ENCODE measurements at regions not wholly inside any gene's neighbourhood (a gene's known extent, or its start where the extent isn't known, plus 50 kb on each side); places are given as distances from the start of the nearest gene placed in this dataset.
"Not testable (repeated sequence)": the region's sequence is repeated elsewhere in the genome, so short reads cannot be mapped to it uniquely, and the experiment has no call there.

DNA sequence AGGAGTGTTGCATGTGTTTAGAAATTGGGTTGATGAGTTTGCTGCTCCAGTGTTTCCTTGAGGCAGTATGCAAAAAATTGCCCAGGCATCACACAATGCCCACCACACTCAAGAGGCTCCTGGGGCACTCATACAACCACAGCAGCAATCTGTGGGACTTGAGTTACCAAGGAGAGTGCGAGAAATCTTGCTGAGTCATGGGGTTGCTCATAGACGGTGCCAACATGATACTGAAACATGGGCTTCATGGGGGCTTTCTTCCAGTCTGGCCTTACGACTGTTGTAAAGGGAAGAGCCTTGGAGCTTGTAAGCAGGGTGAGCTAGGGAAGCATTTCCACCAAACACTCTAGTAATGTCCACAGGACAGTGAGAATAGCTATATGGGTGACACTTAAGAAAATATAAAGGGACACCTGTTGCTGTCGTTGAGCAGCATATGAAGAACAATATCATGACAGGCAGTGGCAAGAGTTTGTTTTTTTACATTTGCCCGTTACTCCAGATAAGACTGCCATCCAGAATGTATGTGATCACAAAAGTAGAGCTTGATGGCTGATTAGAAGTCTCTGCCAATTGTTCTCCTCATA lies 1237.4 kb downstream of the UQCRFS1 start:
- TF ChIP-seq Cebpa-rat (IDR thresholded peaks at IDR 0.05), result no peak
- H3K36me3 ChIP-seq, result no peaks in the 10 kb centered on the region
- no peaks in the 10 kb centered on the region for H3K9me3 ChIP-seq
- no peaks in the 10 kb centered on the region for H3K27me3 ChIP-seq
- no peaks in the 10 kb centered on the region for H4K20me1 ChIP-seq
- no peak overlapping the region for H3K9ac ChIP-seq
- H3K4me1 ChIP-seq, result no peaks in the 10 kb centered on the region
- no peak overlapping the region for H3K4me3 ChIP-seq
- H3K27ac ChIP-seq, result no peak overlapping the region
- H3K4me2 ChIP-seq, result no peak overlapping the region

DNA sequence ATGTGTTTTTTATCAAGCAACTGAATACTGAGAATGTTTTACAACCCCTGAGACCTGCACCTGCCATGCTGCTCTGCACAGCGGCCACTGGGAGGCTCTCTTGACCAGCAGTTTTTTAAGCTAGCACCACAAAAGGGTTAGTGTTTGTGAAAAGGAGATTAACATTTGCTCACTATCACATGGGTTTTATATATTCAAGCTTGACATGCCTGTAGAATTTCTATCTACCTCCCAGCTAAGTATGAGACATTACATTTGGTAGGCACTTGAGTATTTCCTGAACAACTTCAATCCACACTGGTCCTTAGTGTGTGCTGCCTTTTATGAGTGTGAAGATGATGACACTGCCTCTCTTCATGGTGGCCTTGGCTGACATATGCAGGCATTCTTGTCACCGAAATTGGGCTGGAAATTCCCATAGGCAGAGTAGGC lies 1238.9 kb downstream of the UQCRFS1 start:
- Histone ChIP-seq H3K4me1 (no peaks in the 10 kb centered on the region), H3K9ac (no peak overlapping the region), H3K27me3 (no peaks in the 10 kb centered on the region), H3K9me3 (no peaks in the 10 kb centered on the region), H3K27ac (no peak overlapping the region), H3K36me3 (no peaks in the 10 kb centered on the region), H4K20me1 (no peaks in the 10 kb centered on the region), H3K4me3 (no peak overlapping the region), H3K4me2 (no peak overlapping the region)
- TF ChIP-seq Cebpa-rat (IDR thresholded peaks at IDR 0.05), result no peak

DNA sequence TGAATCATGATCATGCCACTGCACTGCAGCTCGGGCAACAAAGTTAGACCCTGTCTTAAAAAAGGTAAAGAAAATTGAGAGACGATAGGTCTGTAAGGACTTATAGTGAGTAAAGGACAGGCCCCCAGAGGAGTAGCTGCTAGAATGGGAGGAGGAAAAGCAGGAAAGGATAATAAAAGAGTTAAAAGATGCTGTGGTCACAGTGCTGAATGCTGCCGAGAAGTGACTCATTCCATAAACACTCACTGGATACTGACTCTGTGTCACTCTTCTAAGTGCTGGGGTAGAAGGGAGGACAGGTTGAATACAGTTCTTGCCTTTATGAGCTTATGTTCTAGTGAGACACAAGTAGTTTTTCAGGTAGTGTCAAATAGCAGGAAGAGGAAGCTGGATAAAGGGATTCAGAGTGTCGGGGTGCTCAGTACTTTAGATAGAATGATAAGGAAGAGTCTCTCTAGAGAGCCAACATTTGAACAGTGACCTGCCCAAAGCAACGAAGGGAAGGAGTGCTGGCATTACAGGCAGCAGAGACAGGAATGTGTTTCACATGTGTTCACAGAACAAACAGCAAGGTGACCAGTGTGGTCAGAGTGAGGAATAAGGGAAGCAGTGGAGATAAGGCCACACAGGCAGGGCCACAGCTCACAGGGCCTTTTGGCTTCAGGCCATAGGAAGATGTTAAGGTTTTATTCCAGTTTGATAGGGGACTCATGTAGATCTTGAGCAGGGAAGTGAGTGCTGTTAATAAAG lies 1240.5 kb downstream of the UQCRFS1 start:
- H3K27ac ChIP-seq, result no peak overlapping the region
- no peaks in the 10 kb centered on the region for H3K27me3 ChIP-seq
- H3K9ac ChIP-seq, result no peak overlapping the region

DNA sequence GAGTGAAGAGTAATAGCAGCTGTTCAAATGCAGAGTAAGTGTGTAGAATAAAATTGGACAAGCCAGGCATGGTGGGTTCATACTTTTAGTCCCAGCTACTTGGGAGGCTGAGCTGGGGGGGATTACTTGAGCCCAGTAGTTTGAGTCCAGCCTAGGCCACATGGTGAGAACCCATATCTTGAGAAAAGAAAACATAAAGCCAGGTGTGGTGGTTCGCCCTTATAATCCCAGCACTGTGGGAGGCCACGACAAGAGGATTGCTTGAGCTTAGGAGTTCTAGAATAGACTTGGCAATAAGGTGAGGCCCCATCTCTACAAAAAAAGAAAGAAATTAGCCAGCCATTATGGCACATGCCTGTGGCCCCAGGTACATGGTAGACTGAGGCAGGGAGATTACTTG lies 1241.1 kb downstream of the UQCRFS1 start:
- Histone ChIP-seq H3K9ac (no peak overlapping the region), H3K9me3 (no peaks in the 10 kb centered on the region), H3K4me3 (no peak overlapping the region), H3K36me3 (no peaks in the 10 kb centered on the region), H3K27me3 (no peaks in the 10 kb centered on the region), H4K20me1 (no peaks in the 10 kb centered on the region), H3K27ac (no peak overlapping the region), H3K4me1 (no peaks in the 10 kb centered on the region), H3K4me2 (no peak overlapping the region)
- TF ChIP-seq Cebpa-rat (IDR thresholded peaks at IDR 0.05), result no peak

More for the DNA sequence above, 1240.5 kb downstream of the UQCRFS1 start:
- TF ChIP-seq Cebpa-rat (IDR thresholded peaks at IDR 0.05), result no peak
- H3K4me1 ChIP-seq, result no peaks in the 10 kb centered on the region
- H3K9me3 ChIP-seq, result no peaks in the 10 kb centered on the region
- no peaks in the 10 kb centered on the region for H4K20me1 ChIP-seq
- H3K36me3 ChIP-seq, result no peaks in the 10 kb centered on the region
- H3K4me2 ChIP-seq, result no peak overlapping the region
- no peak overlapping the region for H3K4me3 ChIP-seq

DNA sequence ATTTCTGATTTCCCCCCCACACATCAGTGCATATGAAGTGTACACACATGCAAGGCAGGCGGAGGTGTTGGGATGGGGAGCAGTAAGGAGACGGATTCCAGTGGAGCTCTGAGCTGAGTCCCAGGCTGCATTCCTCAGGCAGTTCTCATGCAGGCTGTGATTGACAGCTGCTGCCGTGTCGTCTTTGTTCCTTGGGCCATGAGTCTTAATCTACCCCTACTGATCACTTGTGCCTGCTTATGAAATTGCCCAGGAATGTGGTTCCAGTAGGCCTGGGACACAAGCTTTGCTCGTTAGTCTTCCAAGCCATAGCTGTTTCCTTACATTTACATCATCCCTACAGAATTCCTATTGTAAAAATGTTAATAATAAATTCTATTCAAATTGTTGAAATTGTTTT lies 1241.9 kb downstream of the UQCRFS1 start:
- Histone ChIP-seq H3K36me3 (no peaks in the 10 kb centered on the region), H3K27me3 (no peaks in the 10 kb centered on the region), H3K9me3 (no peaks in the 10 kb centered on the region), H4K20me1 (no peaks in the 10 kb centered on the region), H3K4me1 (no peaks in the 10 kb centered on the region), H3K4me2 (no peak overlapping the region), H3K4me3 (no peak overlapping the region), H3K9ac (no peak overlapping the region), H3K27ac (no peak overlapping the region)
- no peak for TF ChIP-seq Cebpa-rat (IDR thresholded peaks at IDR 0.05)

DNA sequence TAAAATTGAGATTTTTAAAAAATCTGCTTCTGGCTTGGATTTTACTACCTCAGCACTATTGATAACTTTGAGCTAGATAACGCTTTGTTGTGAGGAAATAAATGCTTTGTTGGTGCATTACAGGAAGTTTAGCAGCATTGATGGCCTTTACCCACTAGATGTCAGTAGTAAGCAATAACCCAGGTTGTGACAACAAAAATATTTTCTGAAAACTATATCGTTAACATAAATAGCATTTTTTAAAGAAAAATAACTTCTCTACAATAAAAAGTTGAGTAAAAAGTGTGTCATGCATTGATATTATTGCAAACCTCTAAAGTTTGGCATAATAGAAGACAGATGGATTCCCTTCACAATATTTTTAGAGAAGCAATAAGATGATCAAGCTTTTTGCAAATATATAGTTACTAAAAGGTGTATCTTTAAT lies 1246.5 kb downstream of the UQCRFS1 start:
- Histone ChIP-seq H3K27ac (no peak overlapping the region), H3K9ac (no peak overlapping the region), H4K20me1 (no peaks in the 10 kb centered on the region), H3K4me3 (no peak overlapping the region), H3K27me3 (no peaks in the 10 kb centered on the region), H3K4me1 (no peaks in the 10 kb centered on the region), H3K4me2 (no peak overlapping the region), H3K9me3 (no peaks in the 10 kb centered on the region), H3K36me3 (no peaks in the 10 kb centered on the region)
- TF ChIP-seq Cebpa-rat (IDR thresholded peaks at IDR 0.05), result no peak

DNA sequence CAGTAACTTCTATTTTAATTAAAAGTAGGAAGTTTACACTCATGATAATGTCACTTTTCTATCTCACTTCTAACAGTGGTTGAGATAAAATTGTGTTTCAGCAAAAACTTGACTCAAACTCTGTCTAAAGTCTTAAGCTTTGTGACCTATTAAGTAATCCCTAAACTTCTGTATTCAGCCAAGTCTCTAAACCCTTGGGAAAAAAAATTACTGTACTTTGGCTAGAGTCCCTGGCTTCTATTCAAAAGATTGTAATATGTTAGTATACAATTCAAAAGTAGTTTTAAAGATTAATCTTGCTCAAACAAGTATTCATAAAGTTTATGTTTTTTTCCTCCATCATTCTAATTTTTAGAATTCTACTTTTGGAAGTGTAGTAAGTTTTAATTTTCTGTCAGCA lies 1248.8 kb downstream of the UQCRFS1 start:
- H3K4me2 ChIP-seq, result no peak overlapping the region
- no peaks in the 10 kb centered on the region for H4K20me1 ChIP-seq
- H3K4me3 ChIP-seq, result no peak overlapping the region
- H3K27ac ChIP-seq, result no peak overlapping the region
- no peaks in the 10 kb centered on the region for H3K9me3 ChIP-seq
- no peak for TF ChIP-seq Cebpa-rat (IDR thresholded peaks at IDR 0.05)
- no peaks in the 10 kb centered on the region for H3K27me3 ChIP-seq
- no peak overlapping the region for H3K9ac ChIP-seq
- no peaks in the 10 kb centered on the region for H3K4me1 ChIP-seq
- H3K36me3 ChIP-seq, result no peaks in the 10 kb centered on the region

DNA sequence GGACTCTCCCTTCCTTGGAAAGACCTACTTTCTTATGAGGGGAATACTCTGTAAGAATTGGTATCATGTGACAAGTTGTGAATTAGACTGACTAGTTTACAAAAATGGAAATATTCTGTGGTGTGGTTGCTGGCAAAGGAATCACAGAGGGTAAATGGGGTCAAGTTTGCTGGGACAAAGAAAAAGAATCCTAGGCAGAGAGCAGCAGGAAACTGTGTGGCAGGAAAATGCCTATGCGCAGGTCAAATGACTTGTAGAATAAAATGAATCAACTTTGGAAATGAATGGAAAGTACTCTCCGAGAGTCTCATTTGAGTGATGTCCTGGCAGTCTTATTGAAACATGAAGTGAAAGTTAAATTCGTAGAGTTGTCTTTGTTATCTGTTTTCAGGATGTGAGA lies 1250.7 kb downstream of the UQCRFS1 start:
- no peaks in the 10 kb centered on the region for H4K20me1 ChIP-seq
- H3K9me3 ChIP-seq, result no peaks in the 10 kb centered on the region
- H3K27me3 ChIP-seq, result no peaks in the 10 kb centered on the region
- TF ChIP-seq Cebpa-rat (IDR thresholded peaks at IDR 0.05), result no peak
- H3K36me3 ChIP-seq, result no peaks in the 10 kb centered on the region
- H3K4me2 ChIP-seq, result no peak overlapping the region
- no peak overlapping the region for H3K9ac ChIP-seq
- no peak overlapping the region for H3K27ac ChIP-seq
- H3K4me1 ChIP-seq, result no peaks in the 10 kb centered on the region
- no peak overlapping the region for H3K4me3 ChIP-seq

DNA sequence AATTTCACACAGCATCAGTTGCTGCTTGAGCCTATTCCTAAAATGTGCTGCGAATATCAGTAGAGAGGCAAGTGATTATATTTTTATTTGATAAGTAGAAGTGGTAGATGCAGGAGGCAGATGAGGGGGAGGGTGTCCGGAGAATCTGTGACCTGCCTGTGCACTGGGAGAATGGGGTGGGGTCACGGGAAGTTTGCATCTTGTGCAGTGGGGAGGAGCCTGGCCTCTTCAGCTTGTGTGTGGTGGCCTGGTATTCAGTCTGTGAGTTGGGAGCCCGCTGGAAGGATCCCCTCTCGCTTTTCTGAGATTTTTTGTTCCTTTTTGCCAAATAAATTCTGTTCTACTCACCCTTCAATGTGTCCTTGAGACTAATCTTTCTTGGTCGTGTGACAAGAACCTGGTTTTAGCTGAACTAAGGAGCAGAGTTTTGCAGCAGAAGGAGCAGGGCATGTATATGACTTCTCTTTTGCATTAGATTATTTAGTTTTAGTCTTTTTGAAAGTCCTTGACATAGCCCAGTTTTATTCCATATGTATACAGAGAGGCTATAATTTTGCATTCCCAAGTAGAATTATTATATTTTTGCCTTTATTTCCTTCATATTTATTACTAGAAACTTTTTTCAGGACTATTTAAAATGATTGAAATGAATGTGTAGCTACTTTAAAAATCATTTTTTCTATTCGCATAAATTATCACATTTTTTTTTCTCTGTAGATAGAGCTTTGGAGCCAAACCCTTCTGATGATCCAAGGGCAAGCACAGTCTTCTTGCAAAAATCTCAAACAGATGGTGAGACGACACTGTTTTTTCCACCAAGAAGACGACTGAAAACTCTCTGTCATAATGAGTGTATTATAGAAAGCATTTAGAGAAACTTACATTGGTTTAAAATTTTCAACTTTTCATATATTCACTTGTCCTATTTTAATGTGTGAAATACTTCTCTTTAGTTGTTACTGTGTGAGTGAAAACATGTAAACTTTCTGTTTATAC lies 1257.2 kb downstream of the UQCRFS1 start:
- no peak overlapping the region for H3K27ac ChIP-seq
- no peaks in the 10 kb centered on the region for H3K27me3 ChIP-seq
- no peaks in the 10 kb centered on the region for H3K4me1 ChIP-seq
- no peaks in the 10 kb centered on the region for H3K9me3 ChIP-seq
- no peaks in the 10 kb centered on the region for H4K20me1 ChIP-seq
- no peak for TF ChIP-seq Cebpa-rat (IDR thresholded peaks at IDR 0.05)
- no peaks in the 10 kb centered on the region for H3K36me3 ChIP-seq
- H3K9ac ChIP-seq, result no peak overlapping the region
- no peak overlapping the region for H3K4me3 ChIP-seq
- no peak overlapping the region for H3K4me2 ChIP-seq

DNA sequence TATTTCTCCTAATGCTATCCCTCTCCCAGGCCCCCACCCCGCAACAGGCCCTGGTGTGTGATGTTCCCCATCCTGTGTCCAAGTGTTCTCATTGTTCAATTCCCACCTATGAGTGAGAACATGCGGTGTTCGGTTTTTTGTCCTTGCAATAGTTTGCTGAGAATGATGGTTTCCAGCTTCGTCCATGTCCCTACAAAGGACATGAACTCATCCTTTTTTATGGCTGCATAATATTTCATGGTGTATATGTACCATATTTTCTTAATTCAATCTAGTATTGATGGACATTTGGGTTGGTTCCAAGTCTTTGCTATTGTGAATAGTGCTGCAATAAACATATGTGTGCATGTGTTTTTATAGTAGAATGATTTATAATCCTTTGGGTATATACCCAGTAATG lies 1270.3 kb downstream of the UQCRFS1 start:
- not testable (repeated sequence) for H3K4me2 ChIP-seq, H3K4me3 ChIP-seq, H3K27me3 ChIP-seq, H3K9ac ChIP-seq, H3K4me1 ChIP-seq, H3K27ac ChIP-seq, H4K20me1 ChIP-seq, H3K36me3 ChIP-seq
- H3K9me3 ChIP-seq, result peaks cover 21% of the 10 kb centered on the region
